ENCODE measurements at regions not wholly inside any gene's neighbourhood (a gene's known extent, or its start where the extent isn't known, plus 50 kb on each side); places are given as distances from the start of the nearest gene placed in this dataset.
"Not testable (repeated sequence)": the region's sequence is repeated elsewhere in the genome, so short reads cannot be mapped to it uniquely, and the experiment has no call there.

DNA sequence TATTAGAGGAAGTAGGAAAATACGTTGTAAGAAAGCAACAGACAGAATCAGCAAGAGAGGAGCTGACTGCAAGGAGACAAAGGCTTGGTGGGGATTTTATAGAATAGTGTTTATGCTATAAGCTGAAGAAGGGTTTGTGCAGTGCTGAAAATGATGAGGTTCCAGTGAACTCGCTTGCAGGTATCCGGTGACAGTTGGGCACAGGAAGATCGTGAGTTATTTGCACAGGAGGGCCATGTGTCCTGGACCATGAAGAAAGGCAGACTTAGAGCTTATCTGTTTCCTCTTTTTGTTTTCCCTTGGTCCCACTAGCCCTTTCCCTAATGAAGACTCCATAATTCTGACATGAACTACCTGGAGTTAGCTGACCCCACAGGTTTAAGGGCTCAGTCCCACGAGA is 61.4 kb downstream of the NXNL2 start:
- no peak for DNase-seq (ENCODE audit: low read depth)

DNA sequence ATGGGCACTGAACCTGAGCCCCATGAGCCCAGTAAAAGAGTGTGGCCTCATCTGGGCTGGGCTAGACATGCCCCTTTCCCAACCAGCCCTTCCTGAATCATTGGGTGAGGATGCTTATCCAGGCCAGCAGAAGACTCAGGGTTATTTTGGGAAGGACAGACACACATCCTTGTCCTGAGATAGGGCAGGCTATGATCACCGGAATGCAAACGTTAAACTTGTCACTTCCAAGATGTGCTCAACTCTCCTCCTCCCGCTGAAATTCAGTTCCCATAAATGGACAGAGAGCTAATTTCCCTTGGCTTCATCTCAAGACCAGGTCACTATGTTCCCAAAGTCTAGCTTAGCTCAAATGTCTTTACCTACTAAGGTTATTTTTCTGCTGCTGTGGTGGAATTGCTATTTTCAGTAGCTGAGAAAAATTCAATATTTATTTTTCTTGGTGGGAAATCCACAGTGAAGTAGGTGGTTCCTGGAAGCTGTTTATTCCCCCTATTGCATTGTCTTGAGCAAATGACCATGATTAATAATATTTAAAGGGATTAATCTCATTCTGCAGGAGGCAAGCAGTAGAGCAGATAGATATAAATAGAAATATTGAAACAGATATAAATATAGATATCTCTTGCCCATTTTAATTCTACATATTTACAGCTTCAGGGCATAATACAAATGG is 70.0 kb downstream of the NXNL2 start:
- no peak for DNase-seq (ENCODE audit: low read depth)

DNA sequence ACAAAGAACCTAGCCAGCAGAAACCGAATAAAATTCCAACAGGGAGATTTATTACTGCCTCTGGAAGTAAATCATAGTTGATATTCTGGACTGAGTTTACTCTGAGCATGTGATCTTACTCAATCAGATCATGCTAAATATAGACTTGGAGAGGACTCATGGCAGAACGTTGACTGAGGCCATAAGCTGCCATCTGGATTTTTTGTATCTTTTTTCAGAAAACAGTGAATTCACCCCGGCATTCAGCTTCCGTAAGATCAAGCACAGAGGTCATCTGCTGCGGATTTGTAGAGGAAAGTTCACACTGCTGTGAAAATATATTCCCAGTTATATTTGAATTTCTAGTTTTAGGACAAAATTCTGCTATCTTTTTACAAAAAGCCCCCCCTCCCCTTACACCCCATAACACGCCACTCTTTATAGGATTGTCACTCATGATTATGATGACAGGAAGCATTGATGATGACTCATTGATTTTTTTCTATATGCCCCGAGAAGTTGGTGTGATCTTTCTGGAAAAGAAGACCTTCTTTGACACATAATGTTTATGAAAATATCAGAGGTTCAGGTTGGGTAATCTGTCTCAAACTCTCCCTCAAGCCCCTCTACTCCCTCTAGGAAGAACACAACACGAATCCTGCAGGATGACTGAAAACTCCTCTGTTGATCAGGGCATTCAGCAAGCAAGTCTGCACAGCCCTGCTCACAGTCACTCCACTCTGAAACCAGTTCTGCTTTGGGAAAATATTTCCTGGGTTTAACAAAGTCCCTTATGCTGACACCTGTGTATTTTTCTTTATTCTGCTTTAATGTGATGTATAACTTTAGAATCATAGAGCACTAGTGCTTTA is 70.8 kb downstream of the NXNL2 start:
- DNase-seq (ENCODE audit: low read depth) = no peak

DNA sequence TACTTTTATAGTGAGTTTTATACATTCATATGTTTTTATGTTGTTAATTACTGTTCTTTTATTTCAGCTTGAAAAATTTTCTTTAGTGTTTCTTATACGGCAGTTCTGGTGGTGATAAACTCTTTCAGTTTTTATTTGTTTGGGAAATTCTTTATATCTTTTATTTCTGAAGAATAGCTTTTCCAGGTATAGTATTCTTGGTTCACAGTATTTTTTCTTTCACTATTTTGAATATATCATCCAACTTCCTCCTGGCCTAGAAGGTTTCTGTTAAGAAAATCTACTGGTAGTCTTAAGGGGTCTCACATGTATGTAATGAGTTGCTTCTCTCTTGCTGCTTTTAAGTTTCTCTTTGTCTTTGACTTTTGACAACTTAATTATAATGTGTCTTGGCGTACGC is 79.4 kb downstream of the NXNL2 start:
- DNase-seq (ENCODE audit: low read depth) = no peak

DNA sequence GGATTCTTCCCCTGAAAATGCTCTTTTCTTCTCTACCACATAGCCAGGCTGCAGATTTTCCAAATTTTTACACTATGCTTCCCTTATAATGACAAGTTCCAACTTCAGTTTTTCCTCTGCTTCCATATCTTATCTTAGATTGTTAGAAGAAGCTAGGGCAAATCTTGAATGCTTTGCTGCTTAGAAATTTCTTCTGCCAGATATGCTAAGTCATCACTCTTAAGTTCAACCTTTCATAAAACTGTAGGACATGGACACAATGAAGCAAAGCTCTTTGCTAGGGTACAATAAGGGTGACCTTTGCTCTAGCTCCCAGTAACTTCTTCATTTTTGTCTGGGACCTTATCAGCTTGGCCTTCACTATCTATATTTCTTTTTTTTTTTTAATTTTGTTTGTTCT is 88.7 kb downstream of the NXNL2 start:
- DNase-seq (ENCODE audit: low read depth) = no peak

DNA sequence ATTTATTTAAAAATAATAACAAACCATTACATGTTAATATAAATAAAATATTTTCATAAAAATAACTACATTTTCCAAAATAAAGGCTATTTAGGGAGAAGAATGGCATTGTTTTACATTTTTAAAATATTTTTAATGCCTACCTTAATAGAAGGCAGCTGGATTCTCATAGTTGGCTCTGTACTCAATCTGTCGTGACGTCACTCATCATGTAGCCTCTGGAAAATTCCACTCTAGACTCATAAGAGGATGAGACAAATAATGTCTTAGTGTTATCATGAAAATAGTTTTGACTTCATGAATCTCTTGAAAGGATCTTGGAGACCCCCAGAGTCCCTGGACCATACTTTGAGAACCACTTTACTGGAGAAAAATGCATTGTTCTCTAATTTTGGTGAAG is 93.1 kb downstream of the NXNL2 start:
- DNase-seq (ENCODE audit: low read depth) = no peak

DNA sequence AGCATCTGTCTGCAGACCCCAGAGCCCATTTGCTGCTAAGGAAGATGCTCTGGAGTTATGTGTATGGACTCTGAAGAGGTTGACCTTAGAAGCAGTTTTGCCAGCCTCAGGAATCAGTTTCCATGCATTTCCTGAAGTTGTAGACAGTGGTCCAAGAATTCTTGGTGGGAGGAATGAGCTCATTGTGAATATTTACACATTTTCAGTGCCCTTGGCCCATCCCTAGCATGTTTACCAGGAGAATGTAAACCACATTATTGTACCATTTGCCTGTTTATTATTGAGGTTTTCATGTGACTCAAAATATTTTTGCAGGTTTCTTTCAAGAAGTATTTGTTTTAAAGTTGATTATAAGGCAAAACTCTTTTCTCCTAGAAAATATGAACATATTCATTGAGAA is 93.8 kb downstream of the NXNL2 start:
- DNase-seq (ENCODE audit: low read depth) = no peak

DNA sequence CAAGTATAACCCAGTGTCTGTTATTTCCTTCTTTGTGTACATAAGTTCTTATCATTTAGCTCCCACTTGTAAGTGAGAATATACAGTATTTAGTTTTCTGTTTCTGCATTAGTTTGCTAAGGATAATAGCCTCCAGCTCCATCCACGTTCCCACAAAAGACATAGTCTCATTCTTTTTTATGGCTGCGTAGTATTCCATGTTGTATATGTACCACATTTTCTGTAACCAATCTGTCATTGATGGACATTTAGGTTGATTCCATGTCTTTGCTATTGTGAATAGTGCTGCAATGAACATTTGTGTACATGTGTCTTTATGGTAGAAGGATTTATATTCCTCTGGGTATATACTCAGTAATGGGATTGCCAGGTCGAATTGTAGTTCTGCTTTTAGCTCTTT is 95.6 kb downstream of the NXNL2 start:
- DNase-seq (ENCODE audit: low read depth) = not testable (repeated sequence)

DNA sequence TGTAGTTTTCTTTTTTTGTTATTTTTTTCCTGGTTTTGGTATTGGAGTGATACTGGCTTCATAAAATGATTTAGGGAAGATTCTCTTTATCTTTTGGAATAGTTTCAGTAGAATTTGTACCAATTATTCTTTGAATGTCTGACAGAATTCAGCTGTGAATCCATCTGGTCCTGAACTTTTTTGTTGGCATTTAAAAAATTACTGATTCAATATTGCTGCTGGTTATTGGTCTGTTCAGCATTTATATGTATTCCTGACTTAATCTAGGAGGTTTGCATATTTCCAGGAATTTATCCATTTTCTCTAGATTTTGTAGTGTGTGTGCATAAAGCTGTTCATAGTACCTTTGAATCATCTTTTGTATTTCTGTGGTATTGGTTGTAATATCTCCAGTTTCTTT is 100.2 kb downstream of the NXNL2 start:
- no peak for DNase-seq (ENCODE audit: low read depth)

DNA sequence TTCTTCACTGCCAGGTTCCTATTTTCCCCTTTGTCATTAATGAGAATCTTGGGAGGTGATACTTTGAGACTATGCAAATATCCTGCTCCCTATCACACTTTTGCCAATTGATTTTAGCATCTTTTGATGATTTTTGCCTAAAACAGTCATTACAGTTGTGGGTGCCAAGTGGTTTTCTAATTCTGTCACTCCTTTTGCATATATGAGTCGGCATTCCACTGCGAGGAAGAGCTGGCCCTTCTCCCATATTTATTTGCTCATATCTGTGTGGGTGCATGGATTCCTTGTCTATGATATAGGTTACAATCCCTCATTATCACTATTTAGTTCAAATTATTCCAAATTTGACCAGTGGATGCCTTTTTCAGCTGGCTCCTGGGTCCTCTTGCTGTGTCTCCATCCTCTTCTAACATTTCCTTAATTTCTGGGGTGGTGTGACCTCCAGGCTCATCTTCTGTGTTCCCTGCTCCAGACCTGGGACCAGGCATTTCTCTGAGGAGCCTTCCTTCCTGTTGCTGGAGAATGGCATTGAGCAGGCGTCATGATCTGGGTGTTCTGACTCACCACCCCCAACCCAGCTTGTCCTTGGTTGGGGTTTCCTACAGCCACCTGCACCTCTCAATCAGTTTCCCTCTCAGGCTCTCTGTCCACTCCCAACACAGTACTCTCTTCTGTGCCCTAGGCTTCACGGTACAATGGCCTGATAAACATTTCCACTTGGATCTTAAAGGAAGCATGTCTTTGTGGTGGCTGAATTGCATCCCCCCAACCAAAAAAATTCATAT is 106.7 kb downstream of the NXNL2 start:
- DNase-seq (ENCODE audit: low read depth) = no peak

DNA sequence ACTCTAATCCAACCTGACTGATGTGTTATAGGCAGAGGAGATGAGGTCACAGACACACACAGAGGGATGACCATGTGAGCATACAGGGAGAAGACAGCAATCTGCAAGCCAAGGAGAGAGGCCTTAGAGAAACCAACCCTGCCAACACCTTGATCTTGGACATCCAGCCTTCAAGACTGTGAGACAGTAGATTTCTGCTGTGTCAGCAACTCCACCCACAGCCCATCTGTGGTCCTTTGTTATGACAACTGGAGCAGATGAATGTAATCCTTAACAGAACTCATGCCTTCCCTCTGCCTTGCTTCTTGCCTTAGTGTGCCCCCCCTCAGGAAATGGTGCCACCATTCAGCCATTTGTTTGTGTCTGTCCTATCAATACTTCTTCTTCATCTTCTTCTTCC is 107.4 kb downstream of the NXNL2 start:
- DNase-seq (ENCODE audit: low read depth) = no peak

DNA sequence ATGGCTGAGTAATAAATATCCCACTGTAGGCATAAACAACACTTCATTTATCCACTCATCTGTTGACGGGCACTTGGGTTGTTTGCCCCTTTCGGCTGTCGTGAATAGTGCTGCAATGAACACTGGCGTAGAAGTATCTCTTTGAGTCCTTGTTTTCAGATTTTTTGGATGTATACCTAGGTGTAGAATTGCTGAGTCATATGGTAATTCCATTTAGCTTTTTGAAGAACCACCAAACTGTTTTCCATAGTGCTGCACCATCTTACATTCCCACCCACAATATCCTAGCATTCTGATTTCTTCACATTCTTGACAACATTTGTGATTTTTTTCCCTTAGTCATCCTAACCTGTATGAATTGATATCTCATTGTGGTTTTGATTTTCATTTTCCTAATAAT is 109.0 kb downstream of the NXNL2 start:
- DNase-seq (ENCODE audit: low read depth) = no peak

DNA sequence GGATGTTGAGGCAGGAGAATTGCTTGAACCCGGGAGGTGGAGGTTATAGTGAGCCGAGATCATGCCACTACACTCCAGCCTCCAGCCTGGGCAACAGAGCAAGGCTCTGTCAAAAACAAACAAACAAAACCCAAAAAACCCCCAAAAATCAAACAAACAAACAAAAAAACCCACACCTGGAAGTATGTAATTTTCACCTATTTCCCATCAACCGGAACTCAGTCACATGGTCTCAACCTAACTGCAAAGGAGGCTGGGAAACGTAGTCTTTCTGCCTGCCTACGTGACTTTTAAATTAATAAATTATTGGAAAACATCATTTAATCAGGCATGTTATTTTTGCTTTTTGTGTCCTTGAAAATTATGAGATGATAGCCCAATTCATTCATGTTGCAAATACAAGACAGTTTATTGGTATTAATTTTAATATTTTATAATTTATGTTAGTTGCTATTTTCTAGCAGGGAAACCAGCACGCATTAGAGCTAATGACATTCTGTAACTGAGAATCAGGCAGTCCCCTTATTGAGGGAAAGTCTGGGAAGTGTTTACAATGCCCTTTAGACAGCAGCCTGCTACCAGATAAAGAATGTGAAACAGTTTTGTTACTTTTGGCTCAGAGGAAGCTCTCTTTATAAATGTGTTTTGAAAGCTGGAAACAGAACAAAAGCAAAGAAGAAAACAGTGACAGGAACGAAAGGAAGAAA is 110.3 kb downstream of the NXNL2 start:
- no peak for DNase-seq (ENCODE audit: low read depth)

DNA sequence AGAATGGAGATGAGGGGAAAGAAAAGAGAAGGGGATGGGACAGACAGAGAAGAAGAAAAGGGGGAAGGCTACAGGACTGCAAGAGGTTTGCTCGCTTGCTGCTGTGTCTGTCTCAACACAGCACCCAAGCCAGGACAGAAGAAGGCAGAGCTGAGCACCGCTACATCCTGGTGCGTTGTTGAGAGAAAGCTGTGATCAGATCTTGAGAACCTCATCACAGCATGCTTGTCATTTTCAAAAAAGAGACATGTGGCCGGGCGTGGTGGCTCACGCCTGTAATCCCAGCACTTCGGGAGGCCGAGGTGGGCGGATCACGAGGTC is 110.9 kb downstream of the NXNL2 start:
- no peak for DNase-seq (ENCODE audit: low read depth)

DNA sequence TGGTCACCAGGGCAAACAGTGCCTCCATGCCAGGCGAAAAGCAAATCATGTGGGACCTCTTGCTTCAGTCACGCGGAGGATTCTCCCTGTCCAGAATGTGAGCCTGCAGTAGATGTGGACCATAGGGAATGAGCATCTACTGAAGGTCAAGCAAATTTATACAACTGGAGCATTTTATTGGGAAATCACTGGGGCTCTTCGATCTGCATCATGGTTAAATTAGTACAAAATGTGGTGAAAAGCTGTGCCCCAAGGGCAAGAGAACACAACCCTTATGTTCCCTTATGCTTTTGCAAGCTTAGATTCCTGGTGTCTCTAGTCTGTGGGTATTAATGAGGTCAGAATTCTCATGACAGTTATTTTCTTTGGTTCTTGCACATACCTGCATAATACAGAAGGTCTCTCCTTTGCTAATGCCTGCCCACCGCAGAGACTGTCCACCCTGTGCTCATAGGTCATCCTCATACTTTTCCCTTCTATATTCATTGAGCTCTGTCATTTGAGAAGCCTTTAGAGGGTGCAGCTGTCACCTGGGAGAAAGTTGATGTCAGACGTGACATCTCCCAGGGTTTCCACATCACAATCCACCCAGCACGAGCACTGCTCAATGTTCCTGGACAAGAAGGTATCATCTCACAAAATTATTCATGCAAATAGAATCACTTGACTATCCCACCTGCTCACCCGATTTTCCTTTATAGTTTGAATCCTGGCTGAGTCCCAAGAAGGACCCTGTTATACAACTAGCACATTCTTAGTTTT is 111.7 kb downstream of the NXNL2 start:
- no peak for DNase-seq (ENCODE audit: low read depth)

DNA sequence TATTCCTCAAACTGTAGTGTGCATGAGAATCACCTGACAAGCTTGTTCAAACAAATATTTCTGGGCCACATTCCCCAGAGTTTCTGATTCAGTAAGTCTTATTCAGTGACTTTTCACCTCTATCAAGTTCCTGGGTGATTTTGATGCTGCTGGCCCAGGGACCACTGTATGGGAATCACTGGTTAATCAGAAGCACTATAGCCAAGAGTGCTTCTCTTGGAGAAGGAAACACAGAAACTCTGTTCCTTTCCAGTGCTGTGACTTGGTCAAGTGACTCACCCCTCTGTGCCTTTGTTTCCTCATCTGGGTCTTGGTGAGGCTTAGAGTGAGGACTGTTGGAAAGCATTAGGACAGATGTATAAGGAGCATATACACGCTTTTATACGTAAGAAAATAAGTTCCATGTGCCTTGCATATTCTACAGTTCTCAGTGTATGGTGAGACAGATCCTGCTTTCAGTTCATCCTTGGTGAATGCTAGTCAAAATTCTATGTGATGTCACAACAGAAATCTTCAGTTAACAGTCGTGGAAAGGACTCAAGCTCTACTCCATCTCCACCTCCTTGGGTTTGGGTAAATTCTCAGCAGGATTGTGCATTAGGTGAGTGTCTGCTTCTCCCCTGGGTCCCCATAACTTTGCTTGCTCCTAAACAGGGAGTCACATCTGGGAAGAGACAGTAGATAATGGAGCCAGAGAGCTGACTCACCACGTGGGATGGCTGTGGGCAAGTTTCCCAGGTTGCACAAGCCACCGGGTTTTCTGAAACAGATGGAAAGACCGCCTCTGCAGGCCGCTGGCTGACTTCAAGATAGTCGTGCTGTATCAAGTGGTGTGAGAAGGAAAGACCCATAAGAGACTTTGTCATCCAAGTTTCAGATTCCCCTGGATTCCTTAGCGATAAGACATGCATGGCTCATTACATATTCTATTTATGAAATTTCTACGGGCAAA is 117.0 kb downstream of the NXNL2 start:
- DNase-seq (ENCODE audit: low read depth) = no peak

DNA sequence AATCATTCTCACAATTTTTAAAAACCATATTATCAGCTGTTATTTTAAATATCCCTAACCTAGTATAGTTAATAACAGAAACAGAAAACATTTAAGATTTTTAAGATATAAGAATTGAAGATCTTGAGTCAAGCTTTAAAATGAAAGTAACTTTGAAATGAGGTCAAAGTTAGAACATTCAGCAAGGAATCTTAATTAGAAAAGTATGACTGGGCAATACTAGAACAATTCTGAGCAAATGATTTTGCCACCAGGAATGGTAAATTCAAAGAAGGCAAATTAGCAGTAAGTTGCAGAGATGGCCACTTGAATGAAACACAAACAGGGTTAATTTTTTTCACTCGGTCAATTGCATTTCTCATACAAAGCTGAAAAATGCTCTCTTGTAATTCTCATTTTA is 117.9 kb downstream of the NXNL2 start:
- no peak for DNase-seq (ENCODE audit: low read depth)

DNA sequence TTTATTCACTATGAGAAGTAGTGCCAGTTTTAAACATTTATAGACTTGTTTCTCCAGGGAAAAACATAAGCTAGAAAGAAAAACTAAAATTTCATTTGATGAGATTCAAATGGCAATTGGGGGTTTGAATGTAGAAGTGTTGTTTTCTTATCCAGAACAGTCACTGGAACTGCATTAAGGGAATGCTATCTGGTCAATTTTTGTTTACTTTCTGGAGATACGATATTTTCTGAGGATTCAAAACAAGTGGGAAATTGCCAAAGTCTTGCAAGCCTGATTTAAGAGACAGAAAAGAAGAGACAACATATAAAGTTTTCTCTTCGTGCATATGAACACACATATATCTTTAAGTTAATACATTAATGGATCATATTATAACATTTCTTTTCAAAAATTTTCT is 118.4 kb downstream of the NXNL2 start:
- no peak for DNase-seq (ENCODE audit: low read depth)

DNA sequence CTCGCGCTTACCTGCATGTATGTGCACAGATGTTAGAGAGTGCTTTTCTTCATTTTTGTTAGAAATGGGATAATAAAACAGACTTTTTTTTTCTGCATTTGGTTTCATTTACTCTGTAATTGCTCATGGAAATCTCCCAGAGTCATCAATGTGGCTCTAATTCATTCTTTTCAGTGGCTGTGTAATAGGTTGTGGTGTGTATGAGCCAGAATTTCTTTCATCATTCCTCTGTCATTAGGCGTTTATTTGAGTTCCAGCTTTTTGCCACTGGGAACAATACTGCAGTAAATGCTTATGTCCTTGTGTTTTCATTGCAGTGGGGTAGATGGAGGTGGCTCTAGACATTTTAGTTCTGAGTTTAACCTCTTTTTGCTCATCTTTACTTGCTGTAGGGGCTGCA is 118.9 kb downstream of the NXNL2 start:
- DNase-seq (ENCODE audit: low read depth) = no peak

DNA sequence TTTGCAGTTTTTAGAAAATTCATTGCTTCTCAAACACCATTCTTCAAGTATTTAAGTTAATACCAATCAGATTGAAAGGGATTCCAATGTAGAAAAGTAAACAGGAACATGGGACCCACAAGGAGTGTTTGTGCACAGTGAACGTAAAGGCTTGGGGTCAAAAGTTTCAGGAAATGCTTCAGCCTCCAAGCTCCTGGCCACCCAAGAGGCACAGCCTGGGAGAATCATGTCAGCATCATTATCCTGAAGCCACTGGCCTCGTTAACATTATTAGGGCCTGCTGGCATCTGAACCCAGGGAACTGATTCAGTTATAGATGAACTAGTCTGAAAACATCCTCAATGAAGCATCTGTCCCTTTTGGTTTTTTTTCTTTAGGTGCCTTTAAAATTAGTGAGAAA is 122.9 kb downstream of the NXNL2 start:
- no peak for DNase-seq (ENCODE audit: low read depth)
